A549 (cell line): ENCODE measurements at regions not wholly inside any gene's neighbourhood (a gene's known extent, or its start where the extent isn't known, plus 50 kb on each side); places are given as distances from the start of the nearest gene placed in this dataset.

Experiments
- ATAC-seq, 2 experiments: fragments of 200-7000 bp in 1 of 2; fragments of >200 bp in 1 of 2; cut with Nextera tagmentation in 1 of 2; cut with Tn5 transposase in 1 of 2; 3 replicates each; pipeline versions ENCODE4 v1.8.0 to v1.9.1; 2018 to 2020; ENCODE audit warnings: mild to moderate bottlenecking in 1 of 2, moderate library complexity in 1 of 2
- CTCF ChIA-PET: fragments of 300-600 bp; sonication (Branson Sonifier 250); formaldehyde crosslinking; extraction: SDS; loops from one replicate; lab custom pipeline; 2021; ENCODE audit warnings: antibody characterized with exemption, inconsistent platforms; lab: Yijun Ruan, JAX
- POLR2A ChIA-PET: fragments of 350-600 bp; formaldehyde crosslinking; extraction: SDS; loops from one replicate; lab custom pipeline; 2021; ENCODE audit warnings: antibody characterized with exemption, inconsistent platforms; lab: Yijun Ruan, JAX
- DNase-seq, 2 experiments: peaks; one replicate each; pipeline versions ENCODE4 v3.0.0 to v3.0.0-alpha.2; 2011 to 2016; ENCODE audit warnings: low read depth in 1 of 2, low spot score in 1 of 2
- FAIRE-seq: peaks from 2 replicates; lab custom pipeline; 2011; peaks lifted over from hg19 to GRCh38; lab: Jason Lieb, UNC
- H3K27ac ChIP-seq, 2 experiments: fragments of >200 bp; sonication (Bioruptor Twin); formaldehyde crosslinking; 3 replicates each; pipeline ENCODE4 v1.5.1; 2016 to 2017
- H3K4me1 ChIP-seq: fragments of >200 bp; sonication (Bioruptor Twin); formaldehyde crosslinking; 3 replicates; pipeline ENCODE4 v1.6.1; 2016
- H3K4me2 ChIP-seq: fragments of >200 bp; sonication (Bioruptor Twin); formaldehyde crosslinking; 3 replicates; pipeline ENCODE4 v1.6.1; 2016
- H3K4me3 ChIP-seq: fragments of >200 bp; sonication (Bioruptor Twin); formaldehyde crosslinking; 3 replicates; pipeline ENCODE4 v1.5.1; 2016
- H3K9me3 ChIP-seq: fragments of >200 bp; sonication (Bioruptor Twin); formaldehyde crosslinking; 3 replicates; pipeline ENCODE4 v1.6.1; 2016
- CBX2 ChIP-seq: fragments of 200-600 bp; sonication (generic); IDR thresholded peaks from 2 replicates; pipeline ENCODE4 v1.6.1; 2016; ENCODE audit warnings: low read depth, mild to moderate bottlenecking, borderline replicate concordance
- CBX8 ChIP-seq: fragments of 200-600 bp; sonication (generic); IDR thresholded peaks from 2 replicates; pipeline ENCODE4 v1.6.1; 2016
- CEBPB ChIP-seq, 2 experiments: fragments of >200 bp in 1 of 2; sonication (Bioruptor Twin) in 1 of 2; formaldehyde crosslinking in 1 of 2; IDR thresholded peaks; 2 replicates each; pipeline ENCODE4 v1.6.1; 2012 to 2016
- E2F6 ChIP-seq: IDR thresholded peaks from 2 replicates; pipeline ENCODE4 v1.6.1; 2012; ENCODE audit warnings: low read depth, borderline replicate concordance
- ELK1 ChIP-seq: fragments of 150-350 bp; IDR thresholded peaks from 2 replicates; pipeline ENCODE4 v1.6.1; 2014; ENCODE audit warnings: low read depth, mild to moderate bottlenecking, low read length
- KDM5A ChIP-seq: fragments of 200-600 bp; sonication (generic); IDR thresholded peaks from 2 replicates; pipeline ENCODE4 v1.6.1; 2016; ENCODE audit warnings: antibody characterized with exemption, mild to moderate bottlenecking
- NR3C1 ChIP-seq: fragments of >200 bp; sonication (Bioruptor Twin); formaldehyde crosslinking; IDR thresholded peaks from 3 replicates; pipeline ENCODE4 v1.6.1; 2017
- PHF8 ChIP-seq: fragments of 200-600 bp; sonication (generic); IDR thresholded peaks from 2 replicates; pipeline ENCODE4 v1.6.1; 2016; ENCODE audit warnings: low read depth, mild to moderate bottlenecking, antibody characterized with exemption, moderate library complexity, borderline replicate concordance
- POLR2A ChIP-seq: IDR thresholded peaks from 2 replicates; pipeline ENCODE4 v1.6.1; 2012; ENCODE audit warnings: mild to moderate bottlenecking, low read length
- POLR2AphosphoS2 ChIP-seq: conservative IDR thresholded peaks from 2 replicates; pipeline ENCODE4 v1.6.1; 2012; ENCODE audit warnings: low read length, improper control_type of control experiment, inconsistent platforms
- RCOR1 ChIP-seq: fragments of 150-350 bp; IDR thresholded peaks from 2 replicates; pipeline ENCODE4 v1.6.1; 2014; ENCODE audit warnings: antibody characterized with exemption, low read length, low read depth
- REST ChIP-seq: fragments of 200-600 bp; sonication (generic); IDR thresholded peaks from 2 replicates; pipeline ENCODE4 v1.6.1; 2016; ENCODE audit warnings: antibody characterized with exemption, mild to moderate bottlenecking, moderate library complexity
- RFX5 ChIP-seq: fragments of 450-650 bp; IDR thresholded peaks from 2 replicates; pipeline ENCODE4 v1.7.1; 2014; ENCODE audit warnings: antibody characterized with exemption, mild to moderate bottlenecking, moderate library complexity
- TFCP2L1 ChIP-seq: fragments of 250-450 bp; sonication (Bioruptor Pico); IDR thresholded peaks from 2 replicates; pipeline ENCODE4 v1.5.0; 2021; ENCODE audit warnings: mild to moderate bottlenecking
- ZC3H11A ChIP-seq: fragments of 450-650 bp; IDR thresholded peaks from 2 replicates; pipeline ENCODE4 v1.6.1; 2014; ENCODE audit warnings: antibody characterized with exemption, mild to moderate bottlenecking
- WGBS: methylation state at CpG from one replicate; pipeline ENCODE4 v1.1.6; 2017; ENCODE audit errors: missing lambda C conversion rate; 5-methylcytosine and 5-hydroxymethylcytosine counted together
- TF ChIP-seq, protein P1 (sequence below): fragments of 250-450 bp; sonication (Bioruptor Pico); IDR thresholded peaks from 2 replicates; pipeline ENCODE4 v1.5.0; 2021; ENCODE audit warnings: mild to moderate bottlenecking, moderate library complexity, borderline replicate concordance
- TF ChIP-seq, protein P2 (sequence below): fragments of >200 bp; sonication (Bioruptor Twin); formaldehyde crosslinking; IDR thresholded peaks from 2 replicates; pipeline ENCODE4 v1.6.1; 2016

GRCh38 chr10:30775779-30776591 lies 146.4 kb upstream of the LYZL2 start:
- Histone ChIP-seq H3K4me2 (no peak overlapping the region), H3K27ac (no peak overlapping the region), H3K4me1 (no peaks in the 10 kb centered on the region), H3K4me3 (no peak overlapping the region), H3K9me3 (peaks cover 10% of the 10 kb centered on the region)
- ATAC-seq = no peak
- TF ChIP-seq ELK1 (no peak), KDM5A (no peak), POLR2AphosphoS2 (no peak), CEBPB (IDR thresholded peaks at IDR 0.05) (no peak)
- TF ChIP-seq, protein P1, sequence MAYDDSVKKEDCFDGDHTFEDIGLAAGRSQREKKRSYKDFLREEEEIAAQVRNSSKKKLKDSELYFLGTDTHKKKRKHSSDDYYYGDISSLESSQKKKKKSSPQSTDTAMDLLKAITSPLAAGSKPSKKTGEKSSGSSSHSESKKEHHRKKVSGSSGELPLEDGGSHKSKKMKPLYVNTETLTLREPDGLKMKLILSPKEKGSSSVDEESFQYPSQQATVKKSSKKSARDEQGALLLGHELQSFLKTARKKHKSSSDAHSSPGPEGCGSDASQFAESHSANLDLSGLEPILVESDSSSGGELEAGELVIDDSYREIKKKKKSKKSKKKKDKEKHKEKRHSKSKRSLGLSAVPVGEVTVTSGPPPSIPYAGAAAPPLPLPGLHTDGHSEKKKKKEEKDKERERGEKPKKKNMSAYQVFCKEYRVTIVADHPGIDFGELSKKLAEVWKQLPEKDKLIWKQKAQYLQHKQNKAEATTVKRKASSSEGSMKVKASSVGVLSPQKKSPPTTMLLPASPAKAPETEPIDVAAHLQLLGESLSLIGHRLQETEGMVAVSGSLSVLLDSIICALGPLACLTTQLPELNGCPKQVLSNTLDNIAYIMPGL (CRISPR knock-in tag) = no peak
- no peak for DNase-seq
- CTCF ChIA-PET = interaction anchor here (2.3 kb wide), 1 partner anchor 24 kb away, joined by 8 read pairs; no protein-coding TSS in a partner anchor
- POLR2A ChIA-PET = no interaction called here
- WGBS = 48% methylated on average over 10 of the region's 10 CpGs
- FAIRE-seq = no peak

DNA sequence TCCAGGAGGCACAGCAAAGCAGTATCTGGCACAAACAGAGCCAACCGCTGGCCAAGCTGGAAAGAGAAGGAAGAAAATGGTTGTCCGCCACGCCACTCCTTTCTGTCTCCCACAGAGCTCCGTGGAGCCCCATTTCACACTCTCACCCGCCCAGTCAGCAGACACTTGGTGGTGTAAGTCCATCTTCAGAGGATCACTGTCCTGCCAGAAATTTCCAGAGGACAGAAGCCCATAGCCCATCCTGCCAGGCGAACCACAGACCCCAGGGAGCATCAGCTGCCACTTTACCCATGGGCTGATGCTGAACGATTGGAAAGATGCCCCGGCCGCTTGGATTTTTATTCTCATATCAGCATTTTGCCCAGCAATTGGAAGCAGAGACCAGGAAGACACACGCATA lies 144.7 kb upstream of the LYZL2 start:
- 64% methylated on average over 10 of the region's 10 CpGs for WGBS
- ATAC-seq = no peak
- Histone ChIP-seq H3K4me3 (no peak overlapping the region), H3K4me2 (no peak overlapping the region), H3K27ac (no peak overlapping the region), H3K4me1 (no peaks in the 10 kb centered on the region), H3K9me3 (peaks cover 23% of the 10 kb centered on the region)
- DNase-seq = no peak
- FAIRE-seq = no peak
- CTCF ChIA-PET = interaction anchor here (1.0 kb wide), 3 partner anchors 9 to 22 kb away, joined by 3 to 5 read pairs (median 4); no protein-coding TSS in a partner anchor
- POLR2A ChIA-PET = no interaction called here
- TF ChIP-seq RCOR1 = no peak
- no peak for TF ChIP-seq PHF8
- no peak for TF ChIP-seq REST
- TF ChIP-seq CBX2 = no peak
- TF ChIP-seq TFCP2L1 (CRISPR knock-in tag) = no peak
- TF ChIP-seq, protein P2, sequence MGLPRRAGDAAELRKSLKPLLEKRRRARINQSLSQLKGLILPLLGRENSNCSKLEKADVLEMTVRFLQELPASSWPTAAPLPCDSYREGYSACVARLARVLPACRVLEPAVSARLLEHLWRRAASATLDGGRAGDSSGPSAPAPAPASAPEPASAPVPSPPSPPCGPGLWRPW = no peak
- TF ChIP-seq NR3C1 = no peak
- TF ChIP-seq RFX5 = no peak
- no peak for TF ChIP-seq E2F6
- TF ChIP-seq CBX8 = no peak
- TF ChIP-seq KDM5A = no peak
- TF ChIP-seq POLR2A = no peak
- TF ChIP-seq ZC3H11A = no peak
